ENCODE measurements at regions not wholly inside any gene's neighbourhood (a gene's known extent, or its start where the extent isn't known, plus 50 kb on each side); places are given as distances from the start of the nearest gene placed in this dataset.

GRCh38 chr7:26428571-26428970 lies 136.9 kb downstream of the SNX10 start:
- no peak for TF ChIP-seq CTCF (conservative IDR thresholded peaks at IDR 0.05)
- no peak for TF ChIP-seq EZH2 (IDR thresholded peaks at IDR 0.05; ENCODE audit: low read depth)
